ENCODE measurements at regions not wholly inside any gene's neighbourhood (a gene's known extent, or its start where the extent isn't known, plus 50 kb on each side); places are given as distances from the start of the nearest gene placed in this dataset.

- Mint-ChIP-seq H3K27me3 (ENCODE audit: low read depth in 3 of 3) (peaks cover 2 to 7% (median 4%) of the 10 kb centered on the region in 3 donors), H3K36me3 (no peaks in the 10 kb centered on the region), H3K9me3 (no peaks in the 10 kb centered on the region), H3K27ac (no peak overlapping the region), H3K4me1 (no peaks in the 10 kb centered on the region), H3K4me3 (no peak overlapping the region)
- no peak for DNase-seq
These were observed 68.4 kb upstream of the ARHGEF7 start for GRCh38 chr13:111046590-111047141.

GRCh38 chr13:111045170-111045569 lies 69.9 kb upstream of the ARHGEF7 start:
- Mint-ChIP-seq H3K27ac (no peak overlapping the region), H3K4me3 (no peak overlapping the region), H3K27me3 (ENCODE audit: low read depth in 3 of 3) (peaks cover 2 to 4% (median 4%) of the 10 kb centered on the region in 3 donors), H3K36me3 (no peaks in the 10 kb centered on the region), H3K4me1 (no peaks in the 10 kb centered on the region), H3K9me3 (no peaks in the 10 kb centered on the region)
- DNase-seq, result no peak

- no peak for DNase-seq
- H3K27me3 Mint-ChIP-seq (ENCODE audit: low read depth in 3 of 3), result peaks cover 2 to 4% (median 4%) of the 10 kb centered on the region in 3 donors
- H3K9me3 Mint-ChIP-seq, result no peaks in the 10 kb centered on the region
- H3K36me3 Mint-ChIP-seq, result no peaks in the 10 kb centered on the region
- no peak overlapping the region for H3K4me3 Mint-ChIP-seq
- no peak overlapping the region for H3K27ac Mint-ChIP-seq
- H3K4me1 Mint-ChIP-seq, result no peaks in the 10 kb centered on the region
These were observed 70.9 kb upstream of the ARHGEF7 start for GRCh38 chr13:111044087-111044830.

GRCh38 chr13:111043575-111043982 lies 71.5 kb upstream of the ARHGEF7 start:
- Mint-ChIP-seq H3K27me3 (ENCODE audit: low read depth in 3 of 3) (peaks cover 2 to 4% (median 4%) of the 10 kb centered on the region in 3 donors), H3K9me3 (no peaks in the 10 kb centered on the region), H3K27ac (no peak overlapping the region), H3K36me3 (no peaks in the 10 kb centered on the region), H3K4me3 (no peak overlapping the region), H3K4me1 (no peaks in the 10 kb centered on the region)
- DNase-seq, result no peak

GRCh38 chr13:111042661-111043226 lies 72.4 kb upstream of the ARHGEF7 start:
- no peak for DNase-seq
- no peak overlapping the region for H3K4me3 Mint-ChIP-seq
- H3K4me1 Mint-ChIP-seq, result no peaks in the 10 kb centered on the region
- H3K27me3 Mint-ChIP-seq (ENCODE audit: low read depth in 3 of 3), result peaks cover 2 to 4% (median 4%) of the 10 kb centered on the region in 3 donors
- no peaks in the 10 kb centered on the region for H3K9me3 Mint-ChIP-seq
- H3K27ac Mint-ChIP-seq, result no peak overlapping the region
- no peaks in the 10 kb centered on the region for H3K36me3 Mint-ChIP-seq

GRCh38 chr13:111040830-111041229 lies 74.3 kb upstream of the ARHGEF7 start:
- no peaks in the 10 kb centered on the region for H3K9me3 Mint-ChIP-seq
- no peak overlapping the region for H3K4me3 Mint-ChIP-seq
- H3K27ac Mint-ChIP-seq, result no peak overlapping the region
- H3K36me3 Mint-ChIP-seq, result no peaks in the 10 kb centered on the region
- no peak for DNase-seq
- peaks cover 2 to 6% (median 4%) of the 10 kb centered on the region in 3 donors for H3K27me3 Mint-ChIP-seq (ENCODE audit: low read depth in 3 of 3)
- H3K4me1 Mint-ChIP-seq, result no peaks in the 10 kb centered on the region

GRCh38 chr13:111039735-111040134 lies 75.4 kb upstream of the ARHGEF7 start:
- Mint-ChIP-seq H3K9me3 (no peaks in the 10 kb centered on the region), H3K4me1 (no peaks in the 10 kb centered on the region), H3K27me3 (ENCODE audit: low read depth in 3 of 3) (peaks cover 2 to 6% (median 4%) of the 10 kb centered on the region in 3 donors), H3K36me3 (no peaks in the 10 kb centered on the region), H3K4me3 (no peak overlapping the region), H3K27ac (no peak overlapping the region)
- DNase-seq, result no peak

- Mint-ChIP-seq H3K36me3 (no peaks in the 10 kb centered on the region), H3K27me3 (ENCODE audit: low read depth in 3 of 3) (peaks cover under 1 to 6% (median 1%) of the 10 kb centered on the region in 3 donors), H3K27ac (no peak overlapping the region), H3K4me3 (no peak overlapping the region), H3K9me3 (no peaks in the 10 kb centered on the region), H3K4me1 (no peaks in the 10 kb centered on the region)
- no peak for DNase-seq
These were observed 76.2 kb upstream of the ARHGEF7 start for GRCh38 chr13:111038887-111039286.

GRCh38 chr13:111037927-111038326 lies 77.2 kb upstream of the ARHGEF7 start:
- H3K9me3 Mint-ChIP-seq, result no peaks in the 10 kb centered on the region
- H3K27ac Mint-ChIP-seq, result no peak overlapping the region
- no peaks in the 10 kb centered on the region for H3K4me1 Mint-ChIP-seq
- DNase-seq, result no peak
- H3K27me3 Mint-ChIP-seq (ENCODE audit: low read depth in 3 of 3), result peaks cover 1 to 8% (median 4%) of the 10 kb centered on the region in 3 donors
- no peak overlapping the region for H3K4me3 Mint-ChIP-seq
- no peaks in the 10 kb centered on the region for H3K36me3 Mint-ChIP-seq

GRCh38 chr13:111036665-111037064 lies 78.4 kb upstream of the ARHGEF7 start:
- no peak overlapping the region for H3K4me3 Mint-ChIP-seq

GRCh38 chr13:111035861-111036260 lies 79.2 kb upstream of the ARHGEF7 start:
- no peak for DNase-seq
- Mint-ChIP-seq H3K4me1 (no peaks in the 10 kb centered on the region), H3K27me3 (ENCODE audit: low read depth in 3 of 3) (peaks cover 0 to 8% (median 4%) of the 10 kb centered on the region in 3 donors), H3K4me3 (no peak overlapping the region), H3K27ac (no peak overlapping the region), H3K36me3 (no peaks in the 10 kb centered on the region), H3K9me3 (no peaks in the 10 kb centered on the region)

More at GRCh38 chr13:111036665-111037064, 78.4 kb upstream of the ARHGEF7 start:
- DNase-seq, result no peak
- Mint-ChIP-seq H3K27ac (no peak overlapping the region), H3K4me1 (no peaks in the 10 kb centered on the region), H3K9me3 (no peaks in the 10 kb centered on the region), H3K27me3 (ENCODE audit: low read depth in 3 of 3) (peaks cover 0 to 8% (median 4%) of the 10 kb centered on the region in 3 donors), H3K36me3 (no peaks in the 10 kb centered on the region)

GRCh38 chr13:111034811-111035210 lies 80.3 kb upstream of the ARHGEF7 start:
- DNase-seq, result no peak
- Mint-ChIP-seq H3K9me3 (no peaks in the 10 kb centered on the region), H3K4me3 (no peak overlapping the region), H3K27ac (no peak overlapping the region), H3K4me1 (no peaks in the 10 kb centered on the region), H3K36me3 (no peaks in the 10 kb centered on the region), H3K27me3 (ENCODE audit: low read depth in 3 of 3) (peaks cover 3 to 8% (median 4%) of the 10 kb centered on the region in 3 donors)

GRCh38 chr13:111033172-111034130 lies 81.7 kb upstream of the ARHGEF7 start:
- Mint-ChIP-seq H3K4me1 (no peaks in the 10 kb centered on the region), H3K36me3 (no peaks in the 10 kb centered on the region), H3K27ac (no peak overlapping the region), H3K4me3 (no peak overlapping the region), H3K9me3 (no peaks in the 10 kb centered on the region), H3K27me3 (ENCODE audit: low read depth in 3 of 3) (peaks cover 4 to 10% (median 6%) of the 10 kb centered on the region in 3 donors)
- no peak for DNase-seq
